HG02973 (cell line): ENCODE measurements at regions not wholly inside any gene's neighbourhood (a gene's known extent, or its start where the extent isn't known, plus 50 kb on each side); places are given as distances from the start of the nearest gene placed in this dataset.
"Not testable (repeated sequence)": the region's sequence is repeated elsewhere in the genome, so short reads cannot be mapped to it uniquely, and the experiment has no call there.

Experiments used
- ATAC-seq: cut with Tn5 transposase; IDR thresholded peaks from one replicate; pipeline ENCODE4 v1.9.1; 2021; ENCODE audit warnings: moderate library complexity; ENCODE audit not compliant: unreplicated experiment

DNA sequence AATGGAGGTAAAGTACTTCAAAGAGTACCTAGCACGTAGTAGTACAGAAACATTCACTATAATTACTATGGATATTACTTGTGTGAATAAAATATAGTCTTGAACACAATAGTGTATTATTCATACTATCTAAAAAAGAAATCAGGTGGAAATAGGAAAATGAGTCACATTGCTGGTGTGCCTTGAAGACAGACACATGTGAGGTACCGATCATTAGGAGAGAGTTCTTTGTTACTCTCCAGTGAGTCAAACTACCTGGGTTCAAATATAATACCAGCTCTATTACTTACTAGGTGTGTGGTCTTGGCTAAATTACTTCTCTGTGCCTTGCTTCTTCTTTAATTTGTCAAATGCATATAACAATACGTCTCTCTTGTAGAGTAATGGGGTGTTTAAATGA is 50.8 kb upstream of the BEND6 start:
- ATAC-seq = no peak

DNA sequence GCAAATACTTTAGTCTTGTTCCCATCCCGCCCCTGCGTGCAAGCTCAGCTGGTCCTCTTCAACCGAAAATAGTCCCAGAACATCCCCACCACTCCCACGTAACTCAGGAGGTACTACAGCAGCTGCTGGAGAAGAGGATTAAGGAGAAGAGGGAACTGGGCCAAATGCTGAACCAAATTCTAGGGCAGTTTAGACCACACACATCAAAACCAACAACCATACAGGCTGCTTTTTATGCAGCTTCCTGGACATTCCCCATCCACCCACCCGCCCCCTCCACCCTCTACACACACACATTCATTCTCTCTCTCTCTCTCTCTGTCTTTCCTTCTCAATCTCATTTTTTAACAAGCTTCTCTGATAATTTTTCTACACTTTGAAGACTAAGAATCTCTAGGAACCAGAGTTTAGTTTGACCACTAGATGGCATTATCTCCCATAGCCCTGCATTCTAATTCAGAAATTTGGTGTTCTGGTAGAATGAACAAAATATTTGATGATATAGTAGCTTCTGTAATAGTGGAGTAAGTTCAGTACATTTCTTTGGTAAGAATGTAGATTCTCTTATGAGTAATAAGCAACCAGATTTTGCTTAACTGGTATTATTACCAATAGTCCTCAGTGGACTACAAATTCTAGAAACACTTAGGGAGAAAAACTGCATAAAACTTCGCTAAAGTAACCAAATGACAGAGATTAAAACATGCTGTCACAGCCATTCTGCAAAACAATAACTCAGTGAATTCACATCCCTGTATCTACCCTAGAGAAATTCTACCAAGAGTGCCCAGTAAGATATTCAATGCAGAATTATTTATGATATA is 52.1 kb upstream of the BEND6 start:
- no peak for ATAC-seq

DNA sequence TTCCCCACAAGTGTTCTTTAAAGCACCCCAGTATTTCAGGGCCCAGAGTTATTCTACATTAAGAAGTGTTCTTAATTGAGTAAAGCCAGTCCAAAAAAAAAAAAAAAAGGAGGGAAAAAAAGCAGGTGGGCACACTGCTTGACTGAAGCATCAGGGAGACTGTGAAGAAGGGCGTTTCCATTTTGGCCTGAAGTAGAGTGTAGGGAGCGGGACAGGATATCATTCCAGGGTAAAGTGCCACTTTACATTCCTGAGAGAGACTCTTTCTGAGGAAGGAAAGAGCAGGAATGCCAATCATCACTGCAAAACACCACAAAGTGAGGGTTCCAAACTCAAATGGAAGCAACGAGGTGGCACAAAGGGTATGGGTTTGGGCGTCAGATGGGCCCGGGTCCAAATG is 54.1 kb upstream of the BEND6 start:
- no peak for ATAC-seq

DNA sequence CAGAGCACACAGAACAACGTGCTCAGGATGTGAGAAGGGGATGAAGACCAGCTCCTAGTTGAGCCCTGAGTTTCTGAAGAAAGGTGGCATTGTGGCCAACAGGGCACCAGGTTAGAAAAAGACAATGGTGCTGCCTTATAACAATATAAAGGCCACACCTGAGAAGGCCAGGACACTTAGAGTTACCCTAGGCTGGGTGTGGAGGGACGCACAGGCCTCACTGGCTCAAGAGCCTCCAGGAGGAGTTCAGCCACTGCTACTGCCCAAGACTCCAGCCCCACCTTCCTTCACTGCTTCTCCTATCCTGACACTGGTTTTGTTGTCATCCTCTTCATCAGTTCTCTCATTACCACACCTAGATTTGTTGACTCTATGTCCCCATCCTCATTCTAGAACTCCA is 55.2 kb upstream of the BEND6 start:
- ATAC-seq = no peak

DNA sequence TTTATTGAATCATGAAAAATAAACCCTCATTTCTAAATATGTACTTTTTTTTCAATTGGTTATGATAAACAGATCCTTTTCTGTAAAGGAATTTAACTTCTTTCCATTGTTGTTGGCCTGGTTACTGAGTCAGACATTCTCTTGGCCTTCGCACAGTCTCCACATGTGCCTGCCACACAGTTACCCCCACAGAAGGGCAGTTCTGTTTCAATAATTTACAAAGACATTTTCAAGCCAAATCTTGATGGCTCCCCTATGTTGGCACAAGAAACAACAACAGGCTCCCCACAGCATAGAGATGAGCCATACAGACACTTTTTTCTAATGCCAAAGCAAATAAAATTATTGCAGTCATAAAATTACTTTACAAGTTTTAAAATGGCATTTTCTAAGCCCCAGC is 55.6 kb upstream of the BEND6 start:
- ATAC-seq = no peak

DNA sequence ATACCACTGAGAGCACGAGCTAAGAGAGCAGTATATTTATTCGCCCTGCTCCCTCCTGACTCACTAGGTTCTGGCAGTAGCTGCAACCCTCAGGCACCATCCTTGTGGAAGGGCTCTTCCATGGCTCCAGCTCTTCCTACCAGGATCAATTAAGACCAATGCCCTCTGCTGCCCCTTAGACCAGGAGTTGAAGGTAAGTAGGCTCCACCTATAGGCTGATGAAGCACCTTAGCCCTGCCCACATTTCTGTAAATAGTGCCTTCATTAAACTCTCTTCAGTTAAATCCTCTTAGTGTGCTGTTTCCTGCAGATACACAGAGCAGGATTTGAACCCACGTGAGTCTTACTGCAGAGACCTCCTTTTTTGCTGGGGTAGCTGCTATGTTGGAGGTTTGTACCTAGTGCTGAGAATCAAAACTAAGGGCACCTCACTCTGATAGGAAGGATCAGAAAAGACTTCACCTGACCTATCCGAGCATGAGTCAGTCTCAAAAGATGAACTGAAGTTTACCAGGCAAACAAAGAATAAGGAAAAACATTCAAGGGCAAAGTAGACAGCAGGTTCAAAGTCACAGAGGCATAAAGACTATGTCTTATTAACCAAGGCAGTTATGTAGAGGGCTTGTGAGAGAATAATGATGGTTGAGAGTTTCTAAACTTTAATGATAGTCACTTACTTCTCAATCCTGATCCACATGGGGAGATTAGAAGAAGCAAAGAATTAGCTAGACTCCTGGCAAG is 56.9 kb upstream of the BEND6 start:
- no peak for ATAC-seq

DNA sequence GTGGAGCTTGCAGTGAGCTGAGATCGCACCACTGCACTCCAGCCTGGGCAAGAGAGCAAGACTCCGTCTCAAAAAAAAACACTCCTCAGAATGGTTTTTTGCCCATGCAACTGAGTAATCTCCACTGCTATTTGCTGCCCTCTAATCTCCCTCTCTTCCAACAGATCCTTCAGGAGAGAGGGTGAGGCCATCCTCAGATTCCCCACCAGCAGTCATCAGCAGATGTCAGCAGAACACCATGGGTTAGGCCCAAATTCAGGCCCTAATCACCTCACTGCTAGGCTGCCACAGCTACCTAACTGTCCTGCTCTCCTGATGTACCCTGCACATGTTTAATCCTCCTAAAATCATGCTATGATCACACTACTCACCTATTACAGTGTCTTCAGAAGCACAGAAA is 63.2 kb upstream of the BEND6 start:
- ATAC-seq = no peak

DNA sequence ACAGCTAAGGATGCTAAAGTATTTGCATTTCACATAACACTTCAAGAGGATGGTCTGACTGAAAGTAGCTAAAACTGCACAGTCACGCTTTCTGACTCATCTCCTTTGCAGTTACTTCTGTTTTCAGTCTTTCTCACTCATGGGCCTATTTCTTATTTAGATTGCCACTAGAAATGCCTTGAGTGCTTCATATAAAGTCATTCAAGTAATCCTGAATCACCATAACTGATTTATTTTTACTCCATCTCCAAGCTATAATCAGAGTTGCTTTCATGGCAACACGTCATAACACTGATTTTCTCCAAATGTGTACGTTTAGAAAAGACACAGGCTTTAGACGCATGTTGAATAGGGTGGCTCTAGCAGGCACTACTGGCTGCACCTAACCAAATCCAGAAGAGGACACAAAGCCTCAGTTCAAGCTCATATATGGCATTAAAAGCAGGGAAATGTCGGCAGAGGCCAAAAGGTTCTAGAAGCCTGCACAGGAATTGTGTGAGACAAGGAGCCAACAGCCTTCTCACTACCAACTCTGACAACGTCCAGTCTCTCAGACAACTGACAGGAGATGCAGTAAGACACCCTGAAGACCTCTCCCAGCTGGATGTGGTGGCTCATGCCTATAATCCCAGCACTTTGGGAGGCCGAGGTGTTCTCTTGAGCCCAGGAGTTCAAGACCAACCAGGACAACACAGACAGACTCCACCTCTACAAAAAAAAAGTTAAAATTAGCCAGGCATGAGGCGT is 64.1 kb upstream of the BEND6 start:
- ATAC-seq = peak; percentile 98

DNA sequence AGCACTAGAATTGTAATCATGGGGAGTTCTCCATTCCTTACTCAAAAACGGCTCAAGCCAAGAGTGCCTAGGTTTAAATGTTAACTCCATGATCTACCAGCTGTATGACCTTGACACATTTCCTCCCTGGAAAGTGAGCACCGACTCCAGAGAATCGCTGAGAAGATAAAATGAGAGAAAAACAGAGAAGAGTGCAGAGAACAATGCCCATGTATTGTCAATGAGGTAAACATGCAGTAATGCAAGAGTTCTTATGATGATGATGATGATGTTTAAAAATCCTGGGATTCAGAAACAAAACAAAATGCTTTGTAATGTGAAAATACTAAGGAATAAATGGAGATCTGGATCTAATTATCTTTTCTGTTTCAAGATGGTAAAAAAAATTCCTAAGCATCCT is 64.8 kb upstream of the BEND6 start:
- ATAC-seq = no peak

DNA sequence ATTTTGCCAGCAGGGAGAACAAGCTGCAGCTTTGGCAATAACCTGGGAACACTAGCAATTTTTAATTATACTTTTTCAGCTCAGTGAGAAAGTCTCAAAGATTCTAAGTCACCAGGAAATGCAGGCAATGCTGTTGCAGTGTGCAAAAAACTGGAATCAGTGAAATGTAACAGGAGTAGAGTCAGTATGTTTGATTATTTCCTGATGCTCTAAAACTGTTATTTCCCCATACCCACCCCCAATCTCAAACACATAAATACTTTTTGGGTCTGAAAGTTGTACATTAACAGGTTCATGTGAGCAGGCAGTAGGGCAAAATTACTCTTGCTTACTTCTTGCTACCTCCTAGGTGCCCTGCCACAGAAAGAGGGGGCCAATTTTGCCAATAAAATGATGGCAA is 65.4 kb upstream of the BEND6 start:
- ATAC-seq = no peak

DNA sequence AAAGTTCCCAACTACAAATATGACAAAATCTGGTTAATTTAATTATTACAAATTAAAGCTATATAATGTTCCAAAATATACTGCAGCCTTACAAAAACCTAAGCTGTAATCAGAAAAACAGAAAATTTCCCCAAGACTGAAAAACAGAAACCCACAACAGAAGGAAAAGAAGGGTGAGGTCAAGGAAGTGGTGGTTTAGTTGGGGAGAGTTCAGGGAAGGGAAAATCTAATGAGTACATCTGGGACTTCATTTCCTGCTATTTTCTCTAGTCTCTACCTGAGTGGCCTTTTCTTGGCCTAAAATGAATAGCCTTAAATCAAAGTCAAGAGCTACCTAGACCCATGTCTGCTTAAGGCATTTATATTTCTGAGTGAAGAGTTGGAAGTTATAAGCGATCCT is 66.2 kb upstream of the BEND6 start:
- no peak for ATAC-seq

DNA sequence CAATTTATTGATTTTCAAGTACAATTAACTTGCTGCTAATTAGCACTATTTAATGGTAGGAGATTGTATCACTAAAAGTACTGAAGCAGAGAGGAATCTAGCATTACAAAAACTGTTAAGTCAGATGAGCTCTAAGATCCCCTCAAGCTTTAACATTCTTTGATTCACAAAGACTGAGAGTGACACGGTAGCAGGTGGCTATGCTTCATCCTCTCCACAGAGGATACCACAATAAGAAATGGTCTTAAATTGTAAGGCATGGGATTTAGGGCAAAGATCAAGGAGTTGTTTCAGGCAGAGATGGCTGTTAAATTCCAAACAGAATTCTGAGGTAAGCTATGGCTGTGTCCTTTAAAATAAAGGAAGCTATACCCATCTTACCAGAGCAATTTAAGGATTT is 67.8 kb upstream of the BEND6 start:
- no peak for ATAC-seq

DNA sequence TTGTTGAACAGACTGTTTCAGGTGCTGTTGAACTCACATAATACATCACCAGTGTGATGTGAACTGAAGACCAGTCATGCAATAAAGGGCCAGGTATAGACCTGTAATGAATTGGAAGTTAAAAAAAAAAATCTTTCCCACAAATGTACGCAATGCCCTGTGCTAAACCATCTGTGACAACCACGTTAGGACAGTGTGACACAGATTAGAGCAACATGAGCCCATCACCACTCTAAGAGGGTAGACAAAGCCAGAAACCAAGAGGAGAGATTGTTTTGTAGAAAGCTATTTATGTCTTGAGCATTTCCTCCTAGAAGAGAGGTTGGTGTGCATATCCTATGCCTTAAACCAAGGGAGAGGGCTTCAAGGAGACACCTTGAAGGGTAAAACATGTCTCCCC is 77.0 kb upstream of the BEND6 start:
- ATAC-seq = no peak

DNA sequence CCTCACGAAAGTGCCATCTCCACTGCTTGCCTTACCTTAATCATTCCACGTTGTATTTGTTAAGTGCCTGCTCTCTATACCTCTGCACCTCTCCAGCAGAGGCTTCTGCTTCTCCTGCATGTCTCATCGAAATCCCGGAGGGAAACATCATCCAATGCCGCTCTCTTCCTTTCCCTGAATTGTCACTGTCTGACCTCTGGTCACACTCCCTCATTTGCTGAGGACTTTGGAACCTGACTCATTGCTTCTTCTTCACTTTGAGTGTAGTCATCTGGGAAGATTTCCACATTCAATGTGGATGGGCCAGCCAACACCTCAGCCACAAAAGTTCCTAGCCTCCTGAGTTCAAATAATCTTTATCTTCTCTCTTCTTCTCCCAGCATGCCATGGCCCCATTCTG is 78.9 kb upstream of the BEND6 start:
- ATAC-seq = no peak

DNA sequence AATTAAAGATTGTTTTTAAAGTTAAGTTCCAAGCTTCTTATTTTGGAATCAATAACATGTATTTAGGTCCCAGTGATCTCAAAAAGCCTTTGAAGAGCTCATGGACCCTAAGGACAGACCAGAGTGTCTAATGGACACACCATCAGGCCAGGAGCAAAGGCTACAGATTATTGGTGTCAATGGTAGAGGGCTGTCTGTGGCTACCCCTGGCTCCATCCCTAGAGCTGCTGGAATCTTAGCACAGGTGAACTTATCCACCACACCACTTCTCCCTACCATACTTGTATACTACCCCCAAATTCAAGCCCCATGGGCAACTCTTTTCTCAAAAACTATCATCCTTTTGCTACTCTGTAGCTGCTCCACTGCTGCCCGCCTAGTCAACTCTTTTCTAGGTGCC is 79.4 kb upstream of the BEND6 start:
- ATAC-seq = no peak

DNA sequence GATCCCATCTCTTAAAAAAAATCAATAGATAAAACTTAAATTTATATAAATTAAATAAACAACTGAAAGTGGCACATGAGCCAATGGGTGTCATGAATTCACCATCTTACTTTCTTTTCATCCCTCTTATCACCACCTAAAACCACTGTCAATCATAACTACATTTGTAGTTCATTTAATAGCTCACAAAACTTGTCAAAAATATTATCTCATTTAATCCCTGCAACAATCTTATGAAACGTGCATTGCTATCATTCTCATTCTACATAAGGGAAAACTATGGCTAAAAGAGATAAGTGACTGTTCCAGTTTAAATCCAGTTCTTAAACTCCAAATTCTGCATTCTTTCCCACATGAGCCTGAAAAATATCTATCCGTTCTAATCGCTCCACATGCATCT is 80.6 kb upstream of the BEND6 start:
- ATAC-seq = no peak

DNA sequence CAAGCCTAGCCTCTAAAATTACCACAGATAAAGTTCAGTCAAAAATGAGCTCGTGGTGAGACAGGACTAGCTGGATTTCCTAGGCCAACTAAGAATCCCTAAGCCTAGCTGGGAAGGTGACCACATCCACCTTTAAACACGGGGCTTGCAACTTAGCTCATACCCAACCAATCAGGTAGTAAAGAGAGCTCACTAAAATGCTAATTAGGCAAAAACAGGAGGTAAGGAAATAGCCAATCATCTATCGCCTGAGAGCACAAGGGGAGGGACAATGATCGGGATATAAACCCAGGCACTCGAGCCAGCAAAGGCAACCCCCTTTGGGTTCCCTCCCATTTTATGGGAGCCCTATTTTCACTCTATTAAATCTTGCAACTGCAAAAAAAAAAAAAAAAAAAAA is 84.9 kb upstream of the BEND6 start:
- not testable (repeated sequence) for ATAC-seq

DNA sequence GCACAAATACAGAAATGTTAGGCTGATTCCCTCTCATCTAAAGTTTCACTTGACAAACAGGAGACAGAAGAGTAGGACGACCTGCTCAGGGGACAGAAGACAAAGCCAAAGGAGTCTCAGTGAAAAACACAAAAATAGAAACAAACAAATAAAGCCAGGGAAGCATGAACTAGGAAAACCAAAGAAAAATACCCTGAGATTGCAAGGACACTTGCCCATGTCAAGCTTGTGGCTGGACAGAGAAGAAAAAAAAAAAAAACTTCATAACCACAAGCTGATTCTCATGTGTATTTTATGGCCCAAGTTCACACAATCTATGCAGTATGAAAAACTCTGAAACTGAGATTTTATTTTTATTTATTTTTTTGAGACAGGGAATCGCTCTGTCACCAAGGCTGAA is 85.6 kb upstream of the BEND6 start:
- ATAC-seq = no peak

DNA sequence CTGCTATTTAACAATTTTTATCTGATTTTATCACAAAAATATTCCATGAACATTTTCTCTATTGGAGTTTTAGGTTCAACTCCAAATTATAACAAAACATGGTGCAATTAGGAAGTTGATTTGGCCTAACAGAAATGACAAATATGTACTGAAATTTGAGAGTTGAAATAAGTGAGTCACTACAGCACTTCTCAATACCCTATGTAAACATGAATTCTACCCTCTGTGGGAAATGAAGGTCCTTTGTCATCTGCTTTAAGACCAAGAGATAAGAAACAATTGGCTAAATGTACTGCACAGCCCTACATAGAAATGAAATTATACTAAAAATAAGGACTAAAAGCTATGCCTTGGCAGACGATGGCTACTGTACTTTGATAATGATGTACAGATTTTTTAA is 86.2 kb upstream of the BEND6 start:
- ATAC-seq = no peak

DNA sequence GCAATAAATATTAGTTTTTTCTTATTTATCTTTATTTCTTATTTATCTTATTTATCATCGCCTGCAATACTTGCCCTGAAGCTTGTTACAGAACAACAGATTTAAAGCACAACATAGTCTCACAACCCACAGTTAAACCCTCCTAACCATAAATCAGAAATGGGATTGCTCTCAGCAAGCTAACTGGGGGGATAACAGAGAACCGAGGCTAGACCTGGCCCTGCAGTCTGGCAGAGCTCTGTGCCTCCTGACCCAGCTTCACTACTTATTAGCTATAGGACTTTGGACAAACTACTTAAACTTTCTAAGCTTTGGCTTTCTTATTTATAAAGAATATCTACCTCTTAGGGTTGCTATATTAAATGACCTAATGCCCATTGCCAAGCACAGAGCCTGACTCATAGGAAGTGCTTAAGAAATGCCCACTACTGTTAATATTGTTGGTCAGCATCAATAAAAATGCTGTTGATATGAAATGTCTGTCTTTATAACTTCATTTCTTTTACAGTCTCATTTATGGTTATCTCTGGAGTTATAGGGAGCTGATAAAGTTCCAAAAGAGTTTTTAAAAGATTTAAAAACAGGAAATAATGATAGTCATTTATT is 87.9 kb upstream of the BEND6 start:
- no peak for ATAC-seq

DNA sequence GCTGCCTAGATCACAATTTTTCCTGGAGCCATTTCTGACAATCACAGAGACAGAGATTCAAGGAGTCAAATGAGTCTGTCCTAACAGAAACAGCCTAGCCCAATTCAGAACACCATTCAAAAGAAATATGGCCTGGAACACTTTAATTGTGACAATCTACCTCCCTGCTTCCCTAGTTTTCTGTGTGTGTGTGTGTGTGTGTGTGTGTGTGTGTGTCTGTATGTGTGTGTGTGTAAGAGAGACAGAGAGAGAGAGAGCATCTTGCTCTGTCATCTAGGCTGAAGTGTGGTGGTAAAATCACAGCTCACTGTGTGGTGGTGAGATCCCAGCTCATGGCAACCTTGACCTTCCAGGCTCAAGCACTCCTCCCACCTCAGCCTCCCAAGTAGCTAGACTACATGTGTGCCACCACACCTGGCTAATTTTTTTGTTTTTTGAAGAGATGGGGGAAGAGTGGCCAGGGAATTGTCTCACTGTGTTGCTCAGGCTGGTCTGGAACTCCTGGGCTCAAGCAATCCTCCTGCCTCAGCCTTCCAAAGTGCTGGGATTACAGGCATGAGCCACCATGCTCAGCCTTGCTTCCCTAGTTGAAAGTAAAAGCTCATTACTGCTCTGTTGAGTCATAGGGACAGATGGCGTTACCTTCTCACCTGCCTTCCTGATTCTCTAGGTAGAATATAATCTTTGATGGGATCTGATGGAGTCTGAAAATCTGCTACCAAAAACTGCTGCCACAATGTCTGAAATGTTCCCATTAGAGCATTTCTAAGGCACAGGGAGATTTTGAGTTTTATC is 89.6 kb upstream of the BEND6 start:
- ATAC-seq = no peak
